GM23338 (cell line): ENCODE measurements at regions not wholly inside any gene's neighbourhood (a gene's known extent, or its start where the extent isn't known, plus 50 kb on each side); places are given as distances from the start of the nearest gene placed in this dataset.

Experiments used
- ATAC-seq: fragments of 200-7000 bp; cut with Tn5 transposase; 3 replicates; pipeline ENCODE4 v1.9.1; 2020
- DNase-seq: peaks from one replicate; pipeline ENCODE4 v3.0.0-alpha.2; 2015; ENCODE audit warnings: low spot score
- H2AFZ ChIP-seq: fragments of 200-600 bp; sonication (generic); 2 replicates; pipeline ENCODE4 v1.8.0; 2016; ENCODE audit warnings: antibody characterized with exemption, mild to moderate bottlenecking, moderate library complexity
- H3F3A ChIP-seq: fragments of 200-600 bp; sonication (generic); replicated peaks from 2 replicates; pipeline ENCODE4 v1.8.0; 2017; ENCODE audit warnings: antibody characterized with exemption, mixed run types, low read depth
- H3K27ac ChIP-seq: fragments of 200-600 bp; sonication (generic); 2 replicates; pipeline ENCODE4 v1.6.1; 2016; ENCODE audit warnings: low read depth
- H3K27me3 ChIP-seq: fragments of 200-600 bp; sonication (generic); 2 replicates; pipeline ENCODE4 v1.8.0; 2016; ENCODE audit warnings: mild to moderate bottlenecking, mixed run types, moderate library complexity; ENCODE audit not compliant: insufficient read depth
- H3K36me3 ChIP-seq: fragments of 200-600 bp; sonication (generic); 2 replicates; pipeline ENCODE4 v1.8.0; 2016; ENCODE audit warnings: mild to moderate bottlenecking; ENCODE audit not compliant: insufficient read depth
- H3K4me1 ChIP-seq: fragments of 200-600 bp; sonication (generic); 2 replicates; pipeline ENCODE4 v1.8.0; 2016; ENCODE audit warnings: mild to moderate bottlenecking, moderate library complexity; ENCODE audit not compliant: insufficient read depth
- H3K4me2 ChIP-seq: fragments of 200-600 bp; sonication (generic); 2 replicates; pipeline ENCODE4 v1.7.1; 2017; ENCODE audit warnings: mixed run types
- H3K4me3 ChIP-seq: fragments of 200-600 bp; sonication (generic); 2 replicates; pipeline ENCODE4 v1.6.1; 2016; ENCODE audit warnings: mixed run types
- H3K79me2 ChIP-seq: fragments of 200-600 bp; sonication (generic); replicated peaks from 2 replicates; pipeline ENCODE4 v1.8.0; 2017; ENCODE audit warnings: mild to moderate bottlenecking; ENCODE audit not compliant: insufficient read depth
- H3K9me2 ChIP-seq: fragments of 200-600 bp; sonication (generic); 2 replicates; pipeline ENCODE4 v1.8.0; 2017; ENCODE audit not compliant: insufficient read depth
- H4K20me1 ChIP-seq: fragments of 200-600 bp; sonication (generic); replicated peaks from 2 replicates; pipeline ENCODE4 v1.8.0; 2017; ENCODE audit warnings: mild to moderate bottlenecking; ENCODE audit not compliant: insufficient read depth
- H3K27ac Mint-ChIP-seq: 2 replicates; pipeline ENCODE4 v1.8.0; 2020; ENCODE audit warnings: inconsistent platforms, mild to moderate bottlenecking, moderate library complexity, mixed read lengths
- H3K27me3 Mint-ChIP-seq: 3 replicates; pipeline ENCODE4 v1.8.0; 2022; ENCODE audit warnings: low read depth, mild to moderate bottlenecking, moderate library complexity, mixed read lengths, inconsistent platforms; ENCODE audit not compliant: insufficient read depth, poor library complexity
- H3K36me3 Mint-ChIP-seq: 3 replicates; pipeline ENCODE4 v1.8.0; 2021; ENCODE audit warnings: low read depth, mild to moderate bottlenecking, inconsistent platforms, moderate library complexity, mixed read lengths
- H3K4me1 Mint-ChIP-seq: 3 replicates; pipeline ENCODE4 v1.8.0; 2020; ENCODE audit warnings: mild to moderate bottlenecking, inconsistent platforms, mixed read lengths
- H3K4me3 Mint-ChIP-seq: 3 replicates; pipeline ENCODE4 v1.8.0; 2021; ENCODE audit warnings: moderate library complexity, mild to moderate bottlenecking, inconsistent platforms, mixed read lengths
- H3K9me3 Mint-ChIP-seq: 3 replicates; pipeline ENCODE4 v1.8.0; 2020; ENCODE audit warnings: moderate library complexity, mild to moderate bottlenecking, inconsistent platforms, mixed read lengths
- CREB1 ChIP-seq: fragments of 250-450 bp; sonication (Bioruptor Pico); IDR thresholded peaks from 2 replicates; pipeline ENCODE4 v1.5.0; 2020; ENCODE audit warnings: low read depth, mild to moderate bottlenecking, moderate library complexity
- ETS1 ChIP-seq: IDR thresholded peaks from 2 replicates; pipeline ENCODE4 v1.6.1; 2016; ENCODE audit warnings: antibody characterized with exemption
- EZH2phosphoT487 ChIP-seq: fragments of 200-600 bp; sonication (generic); IDR thresholded peaks from one replicate; pipeline ENCODE4 v1.8.1; 2018; ENCODE audit warnings: antibody characterized with exemption; ENCODE audit not compliant: unreplicated experiment
- JUNB ChIP-seq: IDR thresholded peaks from one replicate; pipeline ENCODE4 v1.6.1; 2016; ENCODE audit warnings: antibody characterized with exemption; ENCODE audit not compliant: unreplicated experiment
- POLR2AphosphoS5 ChIP-seq: IDR thresholded peaks from 2 replicates; pipeline ENCODE4 v1.6.1; 2016; ENCODE audit warnings: antibody characterized with exemption, low read depth
- STAT1 ChIP-seq: IDR thresholded peaks from one replicate; pipeline ENCODE4 v1.6.1; 2016; ENCODE audit warnings: antibody characterized with exemption; ENCODE audit not compliant: unreplicated experiment
- ZNF114 ChIP-seq: fragments of 250-450 bp; sonication (Bioruptor Pico); IDR thresholded peaks from 2 replicates; pipeline ENCODE4 v1.5.0; 2020; ENCODE audit warnings: mild to moderate bottlenecking, moderate library complexity
- TF ChIP-seq, protein P1 (sequence below), 2 experiments: fragments of 200-600 bp in 1 of 2; sonication (generic) in 1 of 2; conservative IDR thresholded peaks; 2 replicates each; pipeline versions ENCODE4 v1.5.1 to v1.6.1; 2016 to 2017; ENCODE audit warnings: antibody characterized with exemption in 2 of 2, low read depth in 2 of 2, mild to moderate bottlenecking in 2 of 2, moderate library complexity in 1 of 2

DNA sequence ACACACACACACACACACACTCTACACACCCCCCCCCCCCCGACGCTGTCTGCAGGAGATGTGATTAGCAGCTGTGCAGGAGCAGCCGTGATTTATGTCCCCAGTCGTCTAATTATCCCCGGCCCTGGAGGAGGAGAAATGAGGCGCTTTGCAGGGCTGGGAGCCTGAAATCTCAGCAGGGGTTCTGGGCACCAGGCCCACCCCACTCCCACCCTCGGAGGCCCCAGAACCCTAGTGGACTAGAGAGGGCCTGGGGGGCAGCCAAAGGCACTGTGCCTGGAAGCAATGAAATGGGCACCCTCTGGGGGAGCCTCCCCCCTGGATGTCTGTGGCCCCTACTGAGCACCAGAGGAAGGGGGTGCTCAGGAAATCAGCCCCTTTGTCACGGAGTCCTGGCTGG, 134.2 kb upstream of the CIBAR2 start:
- Histone ChIP-seq H3F3A (peaks cover 7% of the 10 kb centered on the region; the same call in 1 of the 2 replicates), H3K79me2 (peaks cover 8% of the 10 kb centered on the region; the same call in 1 of the 2 replicates), H3K27me3 (no peaks in the 10 kb centered on the region), H3K4me3 (no peak overlapping the region), H4K20me1 (no peaks in the 10 kb centered on the region; the same call in 1 of the 2 replicates), H3K9me2 (no peaks in the 10 kb centered on the region), H3K4me1 (no peaks in the 10 kb centered on the region), H3K36me3 (no peaks in the 10 kb centered on the region), H3K4me2 (no peak overlapping the region), H3K27ac (no peak overlapping the region), H2AFZ (no peak overlapping the region)
- no peaks in the 10 kb centered on the region; the same call in 2 of the 3 replicates for H3K36me3 Mint-ChIP-seq
- H3K9me3 Mint-ChIP-seq: no peaks in the 10 kb centered on the region; the same call in 2 of the 3 replicates
- H3K27me3 Mint-ChIP-seq: peaks cover 15% of the 10 kb centered on the region
- H3K27ac Mint-ChIP-seq: no peak overlapping the region
- H3K4me1 Mint-ChIP-seq: peaks cover 19% of the 10 kb centered on the region
- DNase-seq (no peak), ATAC-seq (no peak)
- no peak for TF ChIP-seq POLR2AphosphoS5
- TF ChIP-seq CREB1: no peak
- no peak for TF ChIP-seq JUNB
- no peak for TF ChIP-seq ZNF114 (CRISPR knock-in tag)
- no peak for TF ChIP-seq ETS1
- no peak for TF ChIP-seq EZH2phosphoT487
- no peak for TF ChIP-seq STAT1
- H3K4me3 Mint-ChIP-seq: no peak overlapping the region

- Histone ChIP-seq H2AFZ (no peak overlapping the region), H3K27me3 (no peaks in the 10 kb centered on the region), H3K9me2 (no peaks in the 10 kb centered on the region), H4K20me1 (no peaks in the 10 kb centered on the region; the same call in 1 of the 2 replicates), H3K4me2 (no peak overlapping the region), H3K4me1 (no peaks in the 10 kb centered on the region), H3K36me3 (no peaks in the 10 kb centered on the region), H3K4me3 (no peak overlapping the region), H3K79me2 (peaks cover 8% of the 10 kb centered on the region; the same call in 1 of the 2 replicates), H3F3A (peaks cover 7% of the 10 kb centered on the region; the same call in 1 of the 2 replicates), H3K27ac (no peak overlapping the region)
- Mint-ChIP-seq H3K4me3 (no peak overlapping the region; the same call in 2 of the 3 replicates), H3K27me3 (peaks cover 14% of the 10 kb centered on the region), H3K36me3 (no peaks in the 10 kb centered on the region; the same call in 2 of the 3 replicates), H3K27ac (no peak overlapping the region), H3K9me3 (no peaks in the 10 kb centered on the region; the same call in 2 of the 3 replicates), H3K4me1 (peaks cover 17% of the 10 kb centered on the region)
- DNase-seq: no peak
- TF ChIP-seq, protein P1, sequence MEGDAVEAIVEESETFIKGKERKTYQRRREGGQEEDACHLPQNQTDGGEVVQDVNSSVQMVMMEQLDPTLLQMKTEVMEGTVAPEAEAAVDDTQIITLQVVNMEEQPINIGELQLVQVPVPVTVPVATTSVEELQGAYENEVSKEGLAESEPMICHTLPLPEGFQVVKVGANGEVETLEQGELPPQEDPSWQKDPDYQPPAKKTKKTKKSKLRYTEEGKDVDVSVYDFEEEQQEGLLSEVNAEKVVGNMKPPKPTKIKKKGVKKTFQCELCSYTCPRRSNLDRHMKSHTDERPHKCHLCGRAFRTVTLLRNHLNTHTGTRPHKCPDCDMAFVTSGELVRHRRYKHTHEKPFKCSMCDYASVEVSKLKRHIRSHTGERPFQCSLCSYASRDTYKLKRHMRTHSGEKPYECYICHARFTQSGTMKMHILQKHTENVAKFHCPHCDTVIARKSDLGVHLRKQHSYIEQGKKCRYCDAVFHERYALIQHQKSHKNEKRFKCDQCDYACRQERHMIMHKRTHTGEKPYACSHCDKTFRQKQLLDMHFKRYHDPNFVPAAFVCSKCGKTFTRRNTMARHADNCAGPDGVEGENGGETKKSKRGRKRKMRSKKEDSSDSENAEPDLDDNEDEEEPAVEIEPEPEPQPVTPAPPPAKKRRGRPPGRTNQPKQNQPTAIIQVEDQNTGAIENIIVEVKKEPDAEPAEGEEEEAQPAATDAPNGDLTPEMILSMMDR (conservative IDR thresholded peaks at IDR 0.05; ENCODE audit: low read depth in 2 of 2): no peak
- no peak for ATAC-seq
Observed at GRCh38 chr16:85246973-85247372, 134.7 kb upstream of the CIBAR2 start.
